OCI-LY7 (cell line): ENCODE measurements at regions not wholly inside any gene's neighbourhood (a gene's known extent, or its start where the extent isn't known, plus 50 kb on each side); places are given as distances from the start of the nearest gene placed in this dataset.

Experiments
- BruUV-seq: library from RNA; stranded (reverse); fragments of 400-500 nt; replicated peaks from 2 replicates; lab custom pipeline; 2021; lab: Mats Ljungman, UMichigan
- CTCF ChIA-PET: fragments of 300-600 bp; sonication (Branson Sonifier 250); formaldehyde crosslinking; loops from one replicate; lab custom pipeline; 2022; ENCODE audit warnings: antibody characterized with exemption; ENCODE audit not compliant: unreplicated experiment; lab: Charles Lee
- POLR2A ChIA-PET: fragments of 300-600 bp; sonication (Branson Sonifier 250); formaldehyde crosslinking; loops from one replicate; lab custom pipeline; 2022; ENCODE audit warnings: antibody characterized with exemption; lab: Charles Lee
- DNase-seq: peaks from one replicate; pipeline ENCODE4 v3.0.0-alpha.2; 2015; ENCODE audit warnings: low spot score
- H2AFZ ChIP-seq: fragments of 200-600 bp; sonication (generic), shearing (Covaris generic); 2 replicates; pipeline ENCODE4 v1.6.1; 2014; ENCODE audit warnings: mild to moderate bottlenecking, antibody characterized with exemption, low read length, moderate library complexity
- H3K27ac ChIP-seq: fragments of 200-600 bp; sonication (generic); 2 replicates; pipeline ENCODE4 v1.5.1; 2014; ENCODE audit warnings: mixed run types, low read depth, mild to moderate bottlenecking, moderate library complexity, low read length, inconsistent platforms; ENCODE audit not compliant: poor library complexity, severe bottlenecking
- H3K36me3 ChIP-seq: fragments of 200-600 bp; sonication (generic); 2 replicates; pipeline ENCODE4 v1.6.1; 2014; ENCODE audit warnings: mild to moderate bottlenecking, antibody characterized with exemption, low read length, moderate library complexity, mixed read lengths; ENCODE audit not compliant: insufficient read depth
- H3K4me1 ChIP-seq: fragments of 200-600 bp; sonication (generic); 2 replicates; pipeline ENCODE4 v1.5.1; 2014; ENCODE audit warnings: mild to moderate bottlenecking, low read length; ENCODE audit not compliant: insufficient read depth, poor library complexity, severe bottlenecking
- H3K4me2 ChIP-seq: fragments of 200-600 bp; sonication (generic); 2 replicates; pipeline ENCODE4 v1.6.1; 2014; ENCODE audit warnings: mild to moderate bottlenecking, low read length
- H3K4me3 ChIP-seq: fragments of 200-600 bp; sonication (generic); 2 replicates; pipeline ENCODE4 v1.5.1; 2014; ENCODE audit warnings: mild to moderate bottlenecking, low read depth, low read length; ENCODE audit not compliant: poor library complexity, severe bottlenecking
- H3K79me2 ChIP-seq: fragments of 200-600 bp; sonication (generic); 2 replicates; pipeline ENCODE4 v1.6.1; 2016; ENCODE audit warnings: low read depth, mild to moderate bottlenecking, low read length, moderate library complexity, mixed read lengths; ENCODE audit not compliant: insufficient read depth
- H3K9me2 ChIP-seq: fragments of 200-600 bp; sonication (generic); 2 replicates; pipeline ENCODE4 v1.6.1; 2016; ENCODE audit warnings: mild to moderate bottlenecking, low read length, mixed read lengths; ENCODE audit not compliant: insufficient read depth
- H3K9me3 ChIP-seq: fragments of 200-600 bp; sonication (generic); 2 replicates; pipeline ENCODE4 v1.6.1; 2014; ENCODE audit warnings: mild to moderate bottlenecking, mixed run types, low read length, mixed read lengths
- H4K20me1 ChIP-seq: fragments of 200-600 bp; sonication (generic); 2 replicates; pipeline ENCODE4 v1.6.1; 2014; ENCODE audit warnings: mild to moderate bottlenecking, antibody characterized with exemption, low read length, moderate library complexity, mixed read lengths; ENCODE audit not compliant: insufficient read depth
- CTCF ChIP-seq: fragments of 200-600 bp; sonication (generic); conservative IDR thresholded peaks from 2 replicates; pipeline ENCODE4 v1.5.1; 2014; ENCODE audit warnings: mild to moderate bottlenecking, antibody characterized with exemption, low read length, moderate library complexity, mixed read lengths
- EZH2phosphoT487 ChIP-seq: fragments of 200-600 bp; sonication (generic); IDR thresholded peaks from 2 replicates; pipeline ENCODE4 v1.6.1; 2018; ENCODE audit warnings: low read depth, borderline replicate concordance, mild to moderate bottlenecking, mixed run types, antibody characterized with exemption, low read length, moderate library complexity, mixed read lengths
- intact Hi-C: fragments of 100-400 bp; cut with micrococcal nuclease; formaldehyde crosslinking; loops from one replicate; pipeline ENCODE4 v1.10.0; 2022; ENCODE audit not compliant: unreplicated experiment

- no peak overlapping the region for H2AFZ ChIP-seq
- TF ChIP-seq EZH2phosphoT487 (no peak), CTCF (no peak)
- H3K27ac ChIP-seq: no peak overlapping the region
- POLR2A ChIA-PET: interaction anchor here (1.5 kb wide), 1 partner anchor 10 kb away, joined by 4 read pairs; no protein-coding TSS in a partner anchor
- intact Hi-C loops: no loop called here
- BruUV-seq: no TSS peak
- H4K20me1 ChIP-seq: no peaks in the 10 kb centered on the region
- no peak overlapping the region for H3K4me2 ChIP-seq
- no peaks in the 10 kb centered on the region for H3K9me3 ChIP-seq
- no peaks in the 10 kb centered on the region for H3K9me2 ChIP-seq
- H3K4me1 ChIP-seq: no peaks in the 10 kb centered on the region
- CTCF ChIA-PET: no interaction called here
- DNase-seq: no peak
- no peaks in the 10 kb centered on the region for H3K36me3 ChIP-seq
- H3K4me3 ChIP-seq: no peak overlapping the region
- no peaks in the 10 kb centered on the region for H3K79me2 ChIP-seq
Measured at GRCh38 chr6:133185731-133186130, 55.4 kb upstream of the EYA4 start.

GRCh38 chr6:133187114-133187513 is 54.0 kb upstream of the EYA4 start:
- no peak overlapping the region for H3K4me2 ChIP-seq
- CTCF ChIA-PET: no interaction called here
- no peaks in the 10 kb centered on the region for H4K20me1 ChIP-seq
- no peak overlapping the region for H3K4me3 ChIP-seq
- no peak for DNase-seq
- H3K4me1 ChIP-seq: no peaks in the 10 kb centered on the region
- H3K27ac ChIP-seq: no peak overlapping the region
- TF ChIP-seq CTCF: no peak
- TF ChIP-seq EZH2phosphoT487: no peak
- no peaks in the 10 kb centered on the region for H3K9me2 ChIP-seq
- BruUV-seq: no TSS peak
- no peaks in the 10 kb centered on the region for H3K79me2 ChIP-seq
- no peak overlapping the region for H2AFZ ChIP-seq
- H3K9me3 ChIP-seq: no peaks in the 10 kb centered on the region
- intact Hi-C loops: no loop called here
- no peaks in the 10 kb centered on the region for H3K36me3 ChIP-seq
- POLR2A ChIA-PET: interaction anchor here (0.6 kb wide), 1 partner anchor 82 kb away, joined by 9 read pairs; no protein-coding TSS in a partner anchor

- H3K79me2 ChIP-seq: no peaks in the 10 kb centered on the region
- H3K9me2 ChIP-seq: no peaks in the 10 kb centered on the region
- intact Hi-C loops: no loop called here
- H3K4me1 ChIP-seq: no peaks in the 10 kb centered on the region
- CTCF ChIA-PET: no interaction called here
- POLR2A ChIA-PET: no interaction called here
- DNase-seq: no peak
- no peak overlapping the region for H3K27ac ChIP-seq
- no peak overlapping the region for H3K4me3 ChIP-seq
- no TSS peak for BruUV-seq
- no peaks in the 10 kb centered on the region for H4K20me1 ChIP-seq
- H2AFZ ChIP-seq: no peak overlapping the region
- no peak overlapping the region for H3K4me2 ChIP-seq
- no peak for TF ChIP-seq EZH2phosphoT487
- no peak for TF ChIP-seq CTCF
- H3K36me3 ChIP-seq: no peaks in the 10 kb centered on the region
- H3K9me3 ChIP-seq: no peaks in the 10 kb centered on the region
Measured at GRCh38 chr6:133187657-133188453, 53.3 kb upstream of the EYA4 start.
